OCI-LY7 (cell line): ENCODE measurements at regions not wholly inside any gene's neighbourhood (a gene's known extent, or its start where the extent isn't known, plus 50 kb on each side); places are given as distances from the start of the nearest gene placed in this dataset.
"Not testable (repeated sequence)": the region's sequence is repeated elsewhere in the genome, so short reads cannot be mapped to it uniquely, and the experiment has no call there.

ENCODE experiments used
- EZH2phosphoT487 ChIP-seq: fragments of 200-600 bp; sonication (generic); IDR thresholded peaks from 2 replicates; pipeline ENCODE4 v1.6.1; 2018; ENCODE audit warnings: low read depth, borderline replicate concordance, mild to moderate bottlenecking, mixed run types, antibody characterized with exemption, low read length, moderate library complexity, mixed read lengths
- TF ChIP-seq, protein P1 (sequence below): fragments of 200-600 bp; sonication (generic); conservative IDR thresholded peaks from 2 replicates; pipeline ENCODE4 v1.5.1; 2014; ENCODE audit warnings: mild to moderate bottlenecking, antibody characterized with exemption, low read length, moderate library complexity, mixed read lengths

DNA sequence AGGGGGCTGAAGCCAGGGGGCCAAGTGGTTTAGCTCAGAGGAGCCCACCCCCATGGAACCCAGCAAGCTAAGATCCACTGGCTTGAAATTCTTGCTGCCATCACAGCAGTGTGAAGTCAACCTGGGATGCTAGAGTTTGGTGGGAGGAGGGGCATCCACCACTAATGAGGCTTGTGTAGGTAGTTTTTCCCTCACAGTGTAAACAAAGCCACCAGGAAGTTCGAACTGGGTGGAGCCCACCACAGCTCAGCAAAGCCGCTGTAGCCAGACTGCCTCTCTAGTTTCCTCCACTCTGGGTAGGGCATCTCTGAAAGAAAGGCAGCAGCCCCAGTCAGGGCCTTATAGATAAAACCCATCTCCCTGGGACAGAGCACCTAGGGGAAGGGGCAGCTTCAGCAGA is 187.4 kb upstream of the CENPE start:
- TF ChIP-seq, protein P1, sequence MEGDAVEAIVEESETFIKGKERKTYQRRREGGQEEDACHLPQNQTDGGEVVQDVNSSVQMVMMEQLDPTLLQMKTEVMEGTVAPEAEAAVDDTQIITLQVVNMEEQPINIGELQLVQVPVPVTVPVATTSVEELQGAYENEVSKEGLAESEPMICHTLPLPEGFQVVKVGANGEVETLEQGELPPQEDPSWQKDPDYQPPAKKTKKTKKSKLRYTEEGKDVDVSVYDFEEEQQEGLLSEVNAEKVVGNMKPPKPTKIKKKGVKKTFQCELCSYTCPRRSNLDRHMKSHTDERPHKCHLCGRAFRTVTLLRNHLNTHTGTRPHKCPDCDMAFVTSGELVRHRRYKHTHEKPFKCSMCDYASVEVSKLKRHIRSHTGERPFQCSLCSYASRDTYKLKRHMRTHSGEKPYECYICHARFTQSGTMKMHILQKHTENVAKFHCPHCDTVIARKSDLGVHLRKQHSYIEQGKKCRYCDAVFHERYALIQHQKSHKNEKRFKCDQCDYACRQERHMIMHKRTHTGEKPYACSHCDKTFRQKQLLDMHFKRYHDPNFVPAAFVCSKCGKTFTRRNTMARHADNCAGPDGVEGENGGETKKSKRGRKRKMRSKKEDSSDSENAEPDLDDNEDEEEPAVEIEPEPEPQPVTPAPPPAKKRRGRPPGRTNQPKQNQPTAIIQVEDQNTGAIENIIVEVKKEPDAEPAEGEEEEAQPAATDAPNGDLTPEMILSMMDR, result not testable (repeated sequence)
- TF ChIP-seq EZH2phosphoT487, result not testable (repeated sequence)
